H9 (cell line): ENCODE measurements at regions not wholly inside any gene's neighbourhood (a gene's known extent, or its start where the extent isn't known, plus 50 kb on each side); places are given as distances from the start of the nearest gene placed in this dataset.

Source experiments
- DNase-seq: peaks from one replicate; pipeline ENCODE4 v3.0.0-alpha.2; 2017
- H2AFZ ChIP-seq: one replicate; pipeline ENCODE4 v1.6.1; 2013; ENCODE audit warnings: mild to moderate bottlenecking, low read length, control low read depth, moderate library complexity
- H2AK5ac ChIP-seq: 2 replicates; pipeline ENCODE4 v1.6.1; 2013; ENCODE audit warnings: low read length, control low read depth, mixed read lengths; ENCODE audit not compliant: insufficient read length
- H2BK120ac ChIP-seq: one replicate; pipeline ENCODE4 v1.6.1; 2013; ENCODE audit warnings: low read depth, mild to moderate bottlenecking, low read length, control low read depth, inconsistent platforms; ENCODE audit not compliant: poor library complexity, severe bottlenecking
- H2BK12ac ChIP-seq: 2 replicates; pipeline ENCODE4 v1.6.1; 2013; ENCODE audit warnings: low read length, control low read depth, mixed read lengths, low read depth; ENCODE audit not compliant: insufficient read length
- H2BK15ac ChIP-seq: 2 replicates; pipeline ENCODE4 v1.6.1; 2013; ENCODE audit warnings: low read depth, low read length, control low read depth
- H2BK20ac ChIP-seq: one replicate; pipeline ENCODE4 v1.6.1; 2013; ENCODE audit warnings: low read depth, mild to moderate bottlenecking, low read length, control low read depth, inconsistent platforms; ENCODE audit not compliant: poor library complexity, severe bottlenecking
- H2BK5ac ChIP-seq: 2 replicates; pipeline ENCODE4 v1.6.1; 2013; ENCODE audit warnings: low read length, control low read depth, mixed read lengths; ENCODE audit not compliant: insufficient read length
- H3K14ac ChIP-seq: 2 replicates; pipeline ENCODE4 v1.6.1; 2013; ENCODE audit warnings: low read length, control low read depth; ENCODE audit not compliant: insufficient read depth
- H3K18ac ChIP-seq: 2 replicates; pipeline ENCODE4 v1.6.1; 2013; ENCODE audit warnings: low read depth, mild to moderate bottlenecking, mixed read lengths, low read length, control low read depth; ENCODE audit not compliant: insufficient read length
- H3K23ac ChIP-seq: 2 replicates; pipeline ENCODE4 v1.6.1; 2013; ENCODE audit warnings: low read length, control low read depth, mixed read lengths, low read depth; ENCODE audit not compliant: insufficient read length
- H3K23me2 ChIP-seq: 2 replicates; pipeline ENCODE4 v1.6.1; 2013; ENCODE audit warnings: low read depth, mild to moderate bottlenecking, mixed read lengths, low read length, control low read depth; ENCODE audit not compliant: insufficient read length, poor library complexity, severe bottlenecking
- H3K27ac ChIP-seq: 2 replicates; pipeline ENCODE4 v1.5.1; 2013; ENCODE audit warnings: low read length, control low read depth, mixed read lengths, low read depth; ENCODE audit not compliant: insufficient read length
- H3K27me3 ChIP-seq: 2 replicates; pipeline ENCODE4 v1.6.1; 2013; ENCODE audit warnings: low read length, control low read depth, inconsistent platforms; ENCODE audit not compliant: insufficient read depth
- H3K4ac ChIP-seq: 2 replicates; pipeline ENCODE4 v1.6.1; 2013; ENCODE audit warnings: low read depth, mild to moderate bottlenecking, control low read depth, inconsistent platforms, low read length, moderate library complexity
- H3K4me1 ChIP-seq: 2 replicates; pipeline ENCODE4 v1.6.1; 2013; ENCODE audit warnings: low read length, control low read depth, inconsistent platforms; ENCODE audit not compliant: insufficient read depth
- H3K4me2 ChIP-seq: 2 replicates; pipeline ENCODE4 v1.6.1; 2013; ENCODE audit warnings: low read length, control low read depth, mixed read lengths; ENCODE audit not compliant: insufficient read length, insufficient read depth
- H3K56ac ChIP-seq: 2 replicates; pipeline ENCODE4 v1.6.1; 2013; ENCODE audit warnings: low read depth, mild to moderate bottlenecking, mixed read lengths, low read length, control low read depth; ENCODE audit not compliant: insufficient read length
- H3K79me1 ChIP-seq: 2 replicates; pipeline ENCODE4 v1.6.1; 2013; ENCODE audit warnings: low read depth, mild to moderate bottlenecking, moderate library complexity, low read length, control low read depth, inconsistent platforms; ENCODE audit not compliant: insufficient read depth, poor library complexity, severe bottlenecking
- H3K79me2 ChIP-seq: 2 replicates; pipeline ENCODE4 v1.6.1; 2013; ENCODE audit warnings: low read length, control low read depth, inconsistent platforms; ENCODE audit not compliant: insufficient read depth
- H3K9ac ChIP-seq: 2 replicates; pipeline ENCODE4 v1.6.1; 2013; ENCODE audit warnings: low read length, control low read depth, mixed read lengths; ENCODE audit not compliant: insufficient read length; ENCODE audit errors: extremely low read depth
- H3K9me3 ChIP-seq: one replicate; pipeline ENCODE4 v1.6.1; 2013; ENCODE audit warnings: low read depth, low read length, inconsistent platforms; ENCODE audit not compliant: control insufficient read depth
- H3T11ph ChIP-seq: one replicate; pipeline ENCODE4 v1.6.1; 2013; ENCODE audit warnings: mild to moderate bottlenecking, low read length, control low read depth, inconsistent platforms
- H4K20me1 ChIP-seq: one replicate; pipeline ENCODE4 v1.6.1; 2013; ENCODE audit not compliant: control insufficient read depth, insufficient read length, insufficient read depth
- H4K5ac ChIP-seq: 2 replicates; pipeline ENCODE4 v1.6.1; 2013; ENCODE audit warnings: low read depth, mild to moderate bottlenecking, mixed read lengths, low read length, control low read depth; ENCODE audit not compliant: insufficient read length
- H4K8ac ChIP-seq: replicated peaks from 2 replicates; pipeline ENCODE4 v1.6.1; 2013; ENCODE audit warnings: low read length, control low read depth, mixed read lengths, low read depth; ENCODE audit not compliant: insufficient read length
- H4K91ac ChIP-seq: 2 replicates; pipeline ENCODE4 v1.6.1; 2013; ENCODE audit warnings: low read depth, mild to moderate bottlenecking, moderate library complexity, mixed read lengths, low read length, control low read depth; ENCODE audit not compliant: insufficient read length
- H3K27ac Mint-ChIP-seq, 3 experiments: 2 replicates in 2 of 3; 3 replicates in 1 of 3; pipeline ENCODE4 v1.8.0; 2020 to 2021; ENCODE audit warnings: mixed read lengths in 3 of 3, mild to moderate bottlenecking in 1 of 3, moderate library complexity in 1 of 3
- H3K27me3 Mint-ChIP-seq: 2 replicates; pipeline ENCODE4 v1.8.0; 2021; ENCODE audit warnings: low read depth, mild to moderate bottlenecking, moderate library complexity, mixed read lengths
- H3K36me3 Mint-ChIP-seq, 3 experiments: 2 replicates in 2 of 3; 3 replicates in 1 of 3; pipeline ENCODE4 v1.8.0; 2020 to 2021; ENCODE audit warnings: low read depth in 3 of 3, mixed read lengths in 3 of 3; ENCODE audit not compliant: insufficient read depth in 1 of 3
- H3K4me1 Mint-ChIP-seq, 2 experiments: 2 replicates each; pipeline ENCODE4 v1.8.0; 2020; ENCODE audit warnings: mixed read lengths in 2 of 2
- H3K4me3 Mint-ChIP-seq, 2 experiments: 2 replicates in 1 of 2; 3 replicates in 1 of 2; pipeline ENCODE4 v1.8.0; 2020 to 2021; ENCODE audit warnings: mild to moderate bottlenecking in 2 of 2, mixed read lengths in 2 of 2, moderate library complexity in 1 of 2
- H3K9me3 Mint-ChIP-seq, 2 experiments: 2 replicates in 1 of 2; 3 replicates in 1 of 2; pipeline ENCODE4 v1.8.0; 2020; ENCODE audit warnings: mild to moderate bottlenecking in 2 of 2, mixed read lengths in 2 of 2, moderate library complexity in 1 of 2
- CTCF ChIP-seq: fragments of 200-600 bp; sonication (generic); conservative IDR thresholded peaks from 3 replicates; pipeline ENCODE4 v1.8.0; 2021; ENCODE audit warnings: antibody characterized with exemption, mild to moderate bottlenecking
- WGBS: extraction: QIAGEN DNeasy Blood & Tissue Kit; methylation state at CpG from one replicate; pipeline ENCODE4 v1.1.7; 2013; ENCODE audit warnings: missing lambda C conversion rate, low lambda C conversion rate, mixed read lengths; ENCODE audit not compliant: insufficient read length; ENCODE audit errors: extremely low coverage; 5-methylcytosine and 5-hydroxymethylcytosine counted together

GRCh38 chr13:105142556-105142955 is 1392.9 kb downstream of the EFNB2 start:
- TF ChIP-seq CTCF, result no peak
- no peaks in the 10 kb centered on the region for H3K9me3 Mint-ChIP-seq
- H3K27ac Mint-ChIP-seq, result no peak overlapping the region
- Histone ChIP-seq H2AK5ac (no peak overlapping the region), H3K4me2 (no peak overlapping the region), H3K9ac (no peak overlapping the region), H4K5ac (no peak overlapping the region), H3K27ac (no peak overlapping the region), H3K79me2 (no peaks in the 10 kb centered on the region), H3K23ac (no peak overlapping the region), H2BK12ac (no peak overlapping the region), H2BK15ac (no peak overlapping the region), H3K4ac (no peak overlapping the region), H2BK120ac (no peak overlapping the region), H3K79me1 (no peaks in the 10 kb centered on the region), H3T11ph (no peak overlapping the region), H4K20me1 (no peaks in the 10 kb centered on the region), H4K91ac (no peak overlapping the region), H3K56ac (no peak overlapping the region), H4K8ac (no peak overlapping the region), H2BK20ac (no peak overlapping the region), H3K9me3 (no peaks in the 10 kb centered on the region), H3K14ac (no peak overlapping the region), H3K18ac (no peak overlapping the region), H3K23me2 (no peaks in the 10 kb centered on the region), H3K27me3 (no peaks in the 10 kb centered on the region), H2BK5ac (no peak overlapping the region), H2AFZ (no peak overlapping the region), H3K4me1 (peaks cover 4% of the 10 kb centered on the region; the same call in 1 of the 2 replicates)
- H3K4me3 Mint-ChIP-seq, result no peak overlapping the region
- no CpG with 5 or more reads among the region's 2 CpGs for WGBS
- H3K27me3 Mint-ChIP-seq, result no peaks in the 10 kb centered on the region
- peaks cover 2 to 4% of the 10 kb centered on the region in 2 experiments; a peak in 1 of 4 replicates for H3K4me1 Mint-ChIP-seq
- DNase-seq, result no peak
- no peaks in the 10 kb centered on the region for H3K36me3 Mint-ChIP-seq
